Gastroesophageal sphincter (tissue), 4 donors: ENCODE measurements at regions not wholly inside any gene's neighbourhood (a gene's known extent, or its start where the extent isn't known, plus 50 kb on each side); places are given as distances from the start of the nearest gene placed in this dataset.
A peak's percentile ranks its signal among the peaks of the same experiment; 100 is the strongest.

Experiments used
- ATAC-seq: fragments of 150-250 bp; one replicate; pipeline ENCODE4 v1.9.1; 2016; ENCODE audit warnings: mild to moderate bottlenecking, moderate library complexity
- H3K27ac ChIP-seq, 4 donors: fragments of 200-600 bp; sonication (generic) in 3 of 4; 1 replicate in 3 of 4; 2 replicates in 1 of 4; pipeline ENCODE4 v1.5.1; 2016 to 2019
- H3K27me3 ChIP-seq: fragments of 200-600 bp; sonication (generic); one replicate; pipeline ENCODE4 v1.5.1; 2019
- H3K36me3 ChIP-seq, 2 donors: fragments of 200-600 bp; sonication (generic); one replicate each; pipeline ENCODE4 v1.5.1; 2019; ENCODE audit warnings: control low read depth in 1 of 2
- H3K4me1 ChIP-seq, 3 donors: fragments of 200-600 bp; sonication (generic); 1 replicate in 2 of 3; 2 replicates in 1 of 3; pipeline ENCODE4 v1.5.1; 2016 to 2019; ENCODE audit warnings: control low read depth in 2 of 3
- H3K4me3 ChIP-seq, 2 donors: fragments of 200-600 bp; sonication (generic); one replicate each; pipeline ENCODE4 v1.5.1; 2019; ENCODE audit warnings: mild to moderate bottlenecking in 1 of 2, moderate library complexity in 1 of 2
- H3K9me3 ChIP-seq, 3 donors: fragments of 200-600 bp; sonication (generic); one replicate each; pipeline ENCODE4 v1.5.1; 2017 to 2019; ENCODE audit warnings: control low read depth in 2 of 3
- CTCF ChIP-seq, 4 experiments: fragments of 200-600 bp in 2 of 4; fragments of 450-650 bp in 2 of 4; sonication (generic) in 1 of 4; IDR thresholded peaks; one replicate each; pipeline ENCODE4 v1.5.1; 2017 to 2019; ENCODE audit warnings: antibody characterized with exemption in 4 of 4, mild to moderate bottlenecking in 2 of 4, moderate library complexity in 2 of 4
- EP300 ChIP-seq: sonication (generic); formaldehyde crosslinking; IDR thresholded peaks from one replicate; pipeline ENCODE4 v1.6.1; 2017; ENCODE audit warnings: antibody characterized with exemption, mild to moderate bottlenecking
- POLR2A ChIP-seq, 2 donors: fragments of 450-650 bp; IDR thresholded peaks; one replicate each; pipeline ENCODE4 v1.6.1; 2017; ENCODE audit warnings: antibody characterized with exemption in 2 of 2, mild to moderate bottlenecking in 2 of 2, moderate library complexity in 1 of 2
- POLR2AphosphoS5 ChIP-seq: sonication (generic); formaldehyde crosslinking; IDR thresholded peaks from one replicate; pipeline ENCODE4 v1.6.1; 2017; ENCODE audit warnings: antibody characterized with exemption
- WGBS, 2 donors: methylation state at CpG; one replicate each; pipeline ENCODE4 v1.1.5; 2018; ENCODE audit warnings: low coverage in 1 of 2; 5-methylcytosine and 5-hydroxymethylcytosine counted together

- no peak for ATAC-seq
Measured at GRCh38 chr10:128859738-128860386, 607.2 kb upstream of the MGMT start.

GRCh38 chr10:128860574-128860973, 606.5 kb upstream of the MGMT start:
- Histone ChIP-seq H3K4me3 (no peak overlapping the region), H3K27ac (no peak overlapping the region), H3K27me3 (no peaks in the 10 kb centered on the region), H3K36me3 (no peaks in the 10 kb centered on the region), H3K4me1 (peaks cover 0 to 9% (median 2%) of the 10 kb centered on the region in 3 donors), H3K9me3 (no peaks in the 10 kb centered on the region)
- no peak for ATAC-seq
- WGBS, 2 donors: 81 to 93% methylated on average over 3 of the region's 9 CpGs
- TF ChIP-seq POLR2AphosphoS5 (no peak), CTCF (IDR thresholded peaks at IDR 0.05) (no peak), EP300 (no peak), POLR2A (IDR thresholded peaks at IDR 0.05) (no peak)

More at GRCh38 chr10:128859738-128860386, 607.2 kb upstream of the MGMT start:
- Histone ChIP-seq H3K4me3 (no peak overlapping the region), H3K27ac (no peak overlapping the region), H3K27me3 (no peaks in the 10 kb centered on the region), H3K36me3 (no peaks in the 10 kb centered on the region), H3K4me1 (peaks cover 0 to 16% (median 3%) of the 10 kb centered on the region in 3 donors), H3K9me3 (no peaks in the 10 kb centered on the region)
- WGBS, 2 donors: 77 to 100% methylated on average over 1 to 5 of the region's 8 CpGs
- TF ChIP-seq CTCF (IDR thresholded peaks at IDR 0.05) (peak in 3 of 4 experiments; percentile 33 to 58 (median 50)), EP300 (no peak), POLR2AphosphoS5 (no peak)

- peaks cover 0 to 2% (median 0%) of the 10 kb centered on the region in 3 donors for H3K4me1 ChIP-seq
- no peak for TF ChIP-seq EP300
- TF ChIP-seq POLR2AphosphoS5: no peak
- TF ChIP-seq POLR2A (IDR thresholded peaks at IDR 0.05): no peak
- TF ChIP-seq CTCF (IDR thresholded peaks at IDR 0.05): no peak
- H3K4me3 ChIP-seq: no peak overlapping the region
- no peaks in the 10 kb centered on the region for H3K27me3 ChIP-seq
- no peaks in the 10 kb centered on the region for H3K36me3 ChIP-seq
- no peak for ATAC-seq
- no peaks in the 10 kb centered on the region for H3K9me3 ChIP-seq
- H3K27ac ChIP-seq: no peak overlapping the region
- WGBS, 2 donors: 95 to 96% methylated on average over 7 to 8 of the region's 15 CpGs
Measured at GRCh38 chr10:128861018-128861901, 605.8 kb upstream of the MGMT start.

- 88 to 97% methylated on average over 3 to 4 of the region's 6 CpGs for WGBS, 2 donors
- Histone ChIP-seq H3K4me3 (no peak overlapping the region), H3K36me3 (no peaks in the 10 kb centered on the region), H3K9me3 (no peaks in the 10 kb centered on the region), H3K27me3 (no peaks in the 10 kb centered on the region), H3K27ac (no peak overlapping the region), H3K4me1 (no peaks in the 10 kb centered on the region)
- TF ChIP-seq EP300 (no peak), POLR2A (IDR thresholded peaks at IDR 0.05) (no peak), CTCF (IDR thresholded peaks at IDR 0.05) (no peak), POLR2AphosphoS5 (no peak)
- ATAC-seq: no peak
Measured at GRCh38 chr10:128863411-128863810, 603.6 kb upstream of the MGMT start.
